ENCODE measurements at regions not wholly inside any gene's neighbourhood (a gene's known extent, or its start where the extent isn't known, plus 50 kb on each side); places are given as distances from the start of the nearest gene placed in this dataset.

- DNase-seq: no peak
- Histone ChIP-seq H3K36me3 (no peaks in the 10 kb centered on the region), H3K4me3 (no peak overlapping the region), H3K4me1 (no peaks in the 10 kb centered on the region), H3K9me3 (peaks cover 0 to 5% (median 0%) of the 10 kb centered on the region in 12 donors), H3K27ac (no peak overlapping the region), H3K27me3 (peaks cover 0 to 54% (median 0%) of the 10 kb centered on the region in 9 donors)
- TF ChIP-seq CTCF (IDR thresholded peaks at IDR 0.05): no peak
- no peak for TF ChIP-seq POLR2A (IDR thresholded peaks at IDR 0.05)
- 75 to 93% (median 84%) methylated on average over 8 to 13 of the region's 13 CpGs for WGBS, 4 donors
- no peak for ATAC-seq
- intact Hi-C loops (cut with DNase I): loop anchor here in 4 of 10 donors (5.0 kb wide), 1 partner anchor 329 kb away; no protein-coding TSS in a partner anchor
Measured at GRCh38 chr12:131312793-131313545, 359.3 kb downstream of the ADGRD1 start.

GRCh38 chr12:131313635-131314034 is 359.9 kb downstream of the ADGRD1 start:
- H3K27me3 ChIP-seq: peaks cover 0 to 54% (median 0%) of the 10 kb centered on the region in 9 donors
- TF ChIP-seq CTCF (IDR thresholded peaks at IDR 0.05) (no peak), POLR2A (IDR thresholded peaks at IDR 0.05) (no peak)
- WGBS, 4 donors: 41 to 58% (median 54%) methylated on average over 4 of the region's 4 CpGs
- H3K27ac ChIP-seq: no peak overlapping the region
- DNase-seq (no peak), ATAC-seq (no peak)
- H3K9me3 ChIP-seq: peaks cover 0 to under 1% (median 0%) of the 10 kb centered on the region in 12 donors
- intact Hi-C loops (cut with DNase I): loop anchor here in 4 of 10 donors (5.0 kb wide), 1 partner anchor 329 kb away; no protein-coding TSS in a partner anchor
- no peaks in the 10 kb centered on the region for H3K36me3 ChIP-seq
- H3K4me1 ChIP-seq: no peaks in the 10 kb centered on the region
- no peak overlapping the region for H3K4me3 ChIP-seq

DNA sequence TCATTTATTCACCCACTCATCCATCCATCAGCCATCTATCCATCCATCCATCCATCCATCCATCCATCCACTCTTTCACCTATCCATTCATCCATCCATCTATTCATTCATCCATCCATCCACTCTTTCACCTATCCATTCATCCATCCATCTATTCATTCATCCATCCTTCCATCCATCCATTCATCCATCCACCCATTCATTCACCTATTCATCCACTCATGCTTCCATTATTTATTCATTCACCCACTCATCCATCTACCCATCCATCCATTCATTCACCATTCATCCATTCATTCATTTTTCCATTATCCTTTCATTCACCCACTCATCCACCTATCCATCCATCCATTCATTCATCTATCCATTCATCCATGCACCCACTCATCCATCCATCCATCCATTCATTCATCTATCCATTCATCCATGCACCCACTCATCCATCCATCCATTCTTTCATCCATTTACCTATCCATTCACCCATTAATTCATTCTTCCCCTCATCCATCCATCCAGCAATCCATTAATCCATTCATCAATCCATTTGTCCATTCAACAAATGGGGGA is 360.9 kb downstream of the ADGRD1 start:
- H3K27me3 ChIP-seq: peaks cover 0 to 48% (median 0%) of the 10 kb centered on the region in 9 donors
- H3K9me3 ChIP-seq: peaks cover 0 to under 1% (median 0%) of the 10 kb centered on the region in 12 donors
- H3K36me3 ChIP-seq: no peaks in the 10 kb centered on the region
- DNase-seq (no peak), ATAC-seq (no peak)
- intact Hi-C loops (cut with DNase I): loop anchor here in 4 of 10 donors (5.0 kb wide), 1 partner anchor 328 kb away; no protein-coding TSS in a partner anchor
- TF ChIP-seq CTCF (IDR thresholded peaks at IDR 0.05): no peak
- no peak for TF ChIP-seq POLR2A (IDR thresholded peaks at IDR 0.05)
- H3K27ac ChIP-seq: no peak overlapping the region
- H3K4me1 ChIP-seq: no peaks in the 10 kb centered on the region
- no peak overlapping the region for H3K4me3 ChIP-seq

- Histone ChIP-seq H3K27ac (no peak overlapping the region), H3K36me3 (no peaks in the 10 kb centered on the region), H3K4me3 (no peak overlapping the region), H3K27me3 (peaks cover 0 to 39% (median 0%) of the 10 kb centered on the region in 9 donors), H3K4me1 (no peaks in the 10 kb centered on the region), H3K9me3 (peaks cover 0 to 11% (median 1%) of the 10 kb centered on the region in 12 donors)
- 76 to 85% (median 81%) methylated on average over 3 of the region's 3 CpGs for WGBS, 4 donors
- no peak for TF ChIP-seq POLR2A (IDR thresholded peaks at IDR 0.05)
- no peak for TF ChIP-seq CTCF (IDR thresholded peaks at IDR 0.05)
- intact Hi-C loops (cut with DNase I): no loop called here
- ATAC-seq (no peak), DNase-seq (no peak)
Measured at GRCh38 chr12:131315601-131316000, 361.9 kb downstream of the ADGRD1 start.
